ENCODE measurements at regions not wholly inside any gene's neighbourhood (a gene's known extent, or its start where the extent isn't known, plus 50 kb on each side); places are given as distances from the start of the nearest gene placed in this dataset.

GRCh38 chr14:71623939-71624338 lies 308.3 kb upstream of the RGS6 start:
- no peak for TF ChIP-seq CTCF (IDR thresholded peaks at IDR 0.05)
- TF ChIP-seq POLR2A (IDR thresholded peaks at IDR 0.05): no peak
